Uterus (tissue), 2 donors: ENCODE measurements at regions not wholly inside any gene's neighbourhood (a gene's known extent, or its start where the extent isn't known, plus 50 kb on each side); places are given as distances from the start of the nearest gene placed in this dataset.

Experiments
- CTCF ChIP-seq, 4 experiments: fragments of 200-600 bp in 2 of 4; fragments of 450-650 bp in 2 of 4; sonication (generic) in 2 of 4; IDR thresholded peaks; one replicate each; pipeline ENCODE4 v1.5.1; 2016 to 2019; ENCODE audit warnings: antibody characterized with exemption in 4 of 4, mild to moderate bottlenecking in 2 of 4, moderate library complexity in 1 of 4
- POLR2A ChIP-seq, 2 donors: fragments of 450-650 bp; IDR thresholded peaks; one replicate each; pipeline ENCODE4 v1.6.1; 2016; ENCODE audit warnings: antibody characterized with exemption in 2 of 2, mild to moderate bottlenecking in 1 of 2, moderate library complexity in 1 of 2

GRCh38 chr14:26947265-26947664, 349.4 kb upstream of the NOVA1 start:
- no peak for TF ChIP-seq CTCF (IDR thresholded peaks at IDR 0.05)
- no peak for TF ChIP-seq POLR2A (IDR thresholded peaks at IDR 0.05)
